Esophagus muscularis mucosa (tissue), 4 donors: ENCODE measurements at regions not wholly inside any gene's neighbourhood (a gene's known extent, or its start where the extent isn't known, plus 50 kb on each side); places are given as distances from the start of the nearest gene placed in this dataset.

Source experiments
- EP300 ChIP-seq: sonication (generic); formaldehyde crosslinking; IDR thresholded peaks from one replicate; pipeline ENCODE4 v1.6.1; 2017; ENCODE audit warnings: antibody characterized with exemption
- POLR2A ChIP-seq: fragments of 450-650 bp; IDR thresholded peaks from one replicate; pipeline ENCODE4 v1.6.1; 2017; ENCODE audit warnings: antibody characterized with exemption, moderate library complexity, mild to moderate bottlenecking, low read depth
- POLR2AphosphoS5 ChIP-seq, 2 donors: sonication (generic); formaldehyde crosslinking; IDR thresholded peaks; one replicate each; pipeline ENCODE4 v1.6.1; 2017; ENCODE audit warnings: antibody characterized with exemption in 2 of 2
- TF ChIP-seq, protein P1 (sequence below), 3 experiments: fragments of 200-600 bp in 2 of 3; fragments of 450-650 bp in 1 of 3; sonication (generic) in 2 of 3; IDR thresholded peaks; one replicate each; pipeline ENCODE4 v1.5.1; 2017 to 2019; ENCODE audit warnings: antibody characterized with exemption in 3 of 3, mild to moderate bottlenecking in 2 of 3, moderate library complexity in 1 of 3

GRCh38 chr5:135248801-135249231, 150.2 kb downstream of the MACROH2A1 start:
- TF ChIP-seq, protein P1, sequence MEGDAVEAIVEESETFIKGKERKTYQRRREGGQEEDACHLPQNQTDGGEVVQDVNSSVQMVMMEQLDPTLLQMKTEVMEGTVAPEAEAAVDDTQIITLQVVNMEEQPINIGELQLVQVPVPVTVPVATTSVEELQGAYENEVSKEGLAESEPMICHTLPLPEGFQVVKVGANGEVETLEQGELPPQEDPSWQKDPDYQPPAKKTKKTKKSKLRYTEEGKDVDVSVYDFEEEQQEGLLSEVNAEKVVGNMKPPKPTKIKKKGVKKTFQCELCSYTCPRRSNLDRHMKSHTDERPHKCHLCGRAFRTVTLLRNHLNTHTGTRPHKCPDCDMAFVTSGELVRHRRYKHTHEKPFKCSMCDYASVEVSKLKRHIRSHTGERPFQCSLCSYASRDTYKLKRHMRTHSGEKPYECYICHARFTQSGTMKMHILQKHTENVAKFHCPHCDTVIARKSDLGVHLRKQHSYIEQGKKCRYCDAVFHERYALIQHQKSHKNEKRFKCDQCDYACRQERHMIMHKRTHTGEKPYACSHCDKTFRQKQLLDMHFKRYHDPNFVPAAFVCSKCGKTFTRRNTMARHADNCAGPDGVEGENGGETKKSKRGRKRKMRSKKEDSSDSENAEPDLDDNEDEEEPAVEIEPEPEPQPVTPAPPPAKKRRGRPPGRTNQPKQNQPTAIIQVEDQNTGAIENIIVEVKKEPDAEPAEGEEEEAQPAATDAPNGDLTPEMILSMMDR (IDR thresholded peaks at IDR 0.05): no peak
- no peak for TF ChIP-seq POLR2AphosphoS5 (IDR thresholded peaks at IDR 0.05)
- no peak for TF ChIP-seq POLR2A
- no peak for TF ChIP-seq EP300
